ENCODE measurements at regions not wholly inside any gene's neighbourhood (a gene's known extent, or its start where the extent isn't known, plus 50 kb on each side); places are given as distances from the start of the nearest gene placed in this dataset.

GRCh38 chr2:11963966-11964365, 217.5 kb downstream of the LPIN1 start:
- no peak for TF ChIP-seq CTCF (IDR thresholded peaks at IDR 0.05)
- no peak for TF ChIP-seq POLR2A (IDR thresholded peaks at IDR 0.05)
